Choroid plexus epithelial cell (primary cell): ENCODE measurements at regions not wholly inside any gene's neighbourhood (a gene's known extent, or its start where the extent isn't known, plus 50 kb on each side); places are given as distances from the start of the nearest gene placed in this dataset.

Experiments used
- DNase-seq: peaks from one replicate; pipeline ENCODE4 v3.0.0-alpha.2; 2010; ENCODE audit warnings: low read depth
- H3K4me3 ChIP-seq: 2 replicates; pipeline ENCODE4 v1.5.1; 2011; ENCODE audit warnings: low read depth, mild to moderate bottlenecking, control low read depth, low read length, moderate library complexity
- TF ChIP-seq, protein P1 (sequence below): conservative IDR thresholded peaks from 2 replicates; pipeline ENCODE4 v1.5.1; 2011; ENCODE audit warnings: low read depth, mild to moderate bottlenecking, control low read depth, inconsistent platforms, low read length, moderate library complexity

DNA sequence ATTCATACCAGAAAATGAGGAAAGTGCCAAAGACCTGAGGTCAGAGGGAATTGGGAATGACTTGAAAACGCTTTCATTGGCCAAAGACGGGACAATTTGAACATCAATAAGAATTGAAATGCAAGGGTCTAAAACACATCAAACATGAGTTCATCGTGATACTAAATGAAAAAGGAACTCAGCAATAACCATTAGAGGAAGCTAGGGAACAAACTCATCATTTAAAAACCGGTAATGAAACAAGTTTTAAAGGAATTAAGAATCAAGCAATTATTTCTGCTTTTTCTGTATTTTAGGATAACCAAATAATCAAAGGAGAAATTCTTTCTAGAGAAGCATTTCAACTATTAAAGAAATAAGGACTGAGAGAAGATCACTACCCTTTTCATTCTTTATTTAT, 303.1 kb downstream of the ARHGAP12 start:
- DNase-seq: no peak
- no peak overlapping the region for H3K4me3 ChIP-seq
- TF ChIP-seq, protein P1, sequence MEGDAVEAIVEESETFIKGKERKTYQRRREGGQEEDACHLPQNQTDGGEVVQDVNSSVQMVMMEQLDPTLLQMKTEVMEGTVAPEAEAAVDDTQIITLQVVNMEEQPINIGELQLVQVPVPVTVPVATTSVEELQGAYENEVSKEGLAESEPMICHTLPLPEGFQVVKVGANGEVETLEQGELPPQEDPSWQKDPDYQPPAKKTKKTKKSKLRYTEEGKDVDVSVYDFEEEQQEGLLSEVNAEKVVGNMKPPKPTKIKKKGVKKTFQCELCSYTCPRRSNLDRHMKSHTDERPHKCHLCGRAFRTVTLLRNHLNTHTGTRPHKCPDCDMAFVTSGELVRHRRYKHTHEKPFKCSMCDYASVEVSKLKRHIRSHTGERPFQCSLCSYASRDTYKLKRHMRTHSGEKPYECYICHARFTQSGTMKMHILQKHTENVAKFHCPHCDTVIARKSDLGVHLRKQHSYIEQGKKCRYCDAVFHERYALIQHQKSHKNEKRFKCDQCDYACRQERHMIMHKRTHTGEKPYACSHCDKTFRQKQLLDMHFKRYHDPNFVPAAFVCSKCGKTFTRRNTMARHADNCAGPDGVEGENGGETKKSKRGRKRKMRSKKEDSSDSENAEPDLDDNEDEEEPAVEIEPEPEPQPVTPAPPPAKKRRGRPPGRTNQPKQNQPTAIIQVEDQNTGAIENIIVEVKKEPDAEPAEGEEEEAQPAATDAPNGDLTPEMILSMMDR: no peak

DNA sequence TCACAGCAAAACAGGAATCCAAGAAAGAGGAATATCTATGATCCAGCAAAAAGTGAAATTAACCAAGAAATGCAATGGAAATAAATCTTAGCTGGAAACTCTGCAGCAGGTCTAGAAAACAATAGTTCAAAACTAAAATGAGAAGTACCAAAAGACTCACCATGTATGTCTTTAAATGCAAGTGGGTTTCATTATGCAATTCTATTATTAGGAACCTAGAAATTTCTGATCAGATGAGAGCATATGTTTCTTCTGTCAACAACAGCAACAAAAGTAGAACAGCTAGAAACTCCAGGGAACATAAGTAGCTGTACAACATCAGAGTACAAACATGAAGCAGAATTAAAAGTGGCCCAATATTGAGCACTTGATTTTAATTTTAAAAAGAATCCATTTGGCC, 304.0 kb downstream of the ARHGAP12 start:
- no peak overlapping the region for H3K4me3 ChIP-seq
- TF ChIP-seq, protein P1: no peak
- DNase-seq: no peak

DNA sequence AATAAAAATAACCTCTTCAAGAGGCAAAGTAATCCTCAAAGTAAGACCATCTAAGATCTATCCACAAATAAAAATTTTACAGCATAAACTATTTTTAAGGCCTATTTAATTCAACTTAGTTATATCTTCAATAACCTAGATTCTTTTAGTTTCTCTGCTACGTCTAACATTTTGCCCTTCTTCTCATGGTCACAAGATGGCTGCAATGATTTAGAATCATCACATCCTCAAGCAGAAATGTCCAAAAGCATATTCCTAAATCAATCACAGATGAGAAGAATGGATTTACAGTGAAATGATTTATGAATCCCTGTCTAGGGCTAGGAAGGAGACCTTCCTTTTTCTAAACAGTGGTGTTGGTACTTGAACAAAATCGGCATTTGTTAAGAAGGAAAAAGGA, 304.7 kb downstream of the ARHGAP12 start:
- DNase-seq: no peak
- TF ChIP-seq, protein P1: no peak

DNA sequence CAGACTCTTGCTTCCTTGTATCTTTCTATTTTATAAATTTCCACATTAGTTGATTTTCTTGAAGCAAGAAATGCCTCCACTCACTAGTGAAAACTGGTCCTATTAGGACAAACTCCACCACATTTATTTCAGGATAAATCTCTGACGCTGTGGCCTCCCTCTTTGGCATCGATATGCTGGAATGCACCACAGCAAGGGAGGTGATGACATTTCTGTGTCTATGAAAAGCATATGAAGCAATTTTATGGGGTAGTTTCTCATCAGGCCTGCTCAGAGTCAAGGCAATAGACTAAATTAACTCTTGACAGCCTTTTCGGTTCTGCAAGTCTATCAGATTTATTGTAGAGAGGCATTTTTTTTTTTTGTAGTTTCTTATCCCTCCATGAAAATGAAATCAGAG, 304.4 kb downstream of the ZEB1 start:
- TF ChIP-seq, protein P1: no peak
- H3K4me3 ChIP-seq: no peak overlapping the region
- DNase-seq: peak; percentile 60

More for the DNA sequence above, 304.7 kb downstream of the ARHGAP12 start:
- H3K4me3 ChIP-seq: no peak overlapping the region

DNA sequence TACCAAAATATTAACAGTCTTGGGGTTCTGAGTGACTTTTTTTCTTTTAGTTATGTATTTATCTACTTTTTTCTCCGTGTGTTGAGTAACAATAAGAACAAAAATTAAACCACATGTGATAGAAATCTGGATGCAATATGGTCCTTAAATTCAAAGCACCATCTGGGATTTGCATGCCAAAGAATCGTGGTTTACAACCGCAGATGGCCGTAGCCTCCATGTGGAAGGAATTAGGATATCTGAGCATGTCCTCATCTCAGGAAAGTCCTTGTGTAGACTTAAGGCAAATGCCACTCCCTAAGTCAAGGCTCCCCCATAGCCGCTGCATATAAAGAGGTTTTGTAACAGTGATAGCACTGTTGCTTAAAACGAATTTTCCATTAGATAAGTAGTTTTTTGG, 304.0 kb downstream of the ZEB1 start:
- DNase-seq: peak; percentile 60
- no peak overlapping the region for H3K4me3 ChIP-seq
- TF ChIP-seq, protein P1: peak; percentile 25

DNA sequence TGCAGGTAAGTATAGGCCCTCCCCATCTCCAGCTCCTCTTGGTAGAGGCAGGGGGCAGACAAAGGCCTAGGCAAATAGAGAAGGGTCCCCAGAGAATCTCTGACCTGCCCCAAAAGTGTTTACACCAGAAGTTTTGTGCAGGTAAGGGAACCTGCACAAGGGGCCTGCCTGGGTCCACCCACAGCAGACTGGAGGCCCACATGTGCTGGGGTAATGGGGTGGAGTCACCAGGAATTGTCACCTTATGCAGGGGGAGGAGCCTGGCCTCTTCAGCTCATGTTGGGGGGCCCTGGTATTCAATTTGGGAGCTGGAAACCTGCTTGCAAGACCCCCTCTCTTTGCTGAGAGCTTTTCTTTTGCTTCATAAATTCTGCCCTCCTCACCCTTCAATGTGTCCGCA, 302.7 kb downstream of the ZEB1 start:
- no peak overlapping the region for H3K4me3 ChIP-seq
- TF ChIP-seq, protein P1: no peak
- no peak for DNase-seq

DNA sequence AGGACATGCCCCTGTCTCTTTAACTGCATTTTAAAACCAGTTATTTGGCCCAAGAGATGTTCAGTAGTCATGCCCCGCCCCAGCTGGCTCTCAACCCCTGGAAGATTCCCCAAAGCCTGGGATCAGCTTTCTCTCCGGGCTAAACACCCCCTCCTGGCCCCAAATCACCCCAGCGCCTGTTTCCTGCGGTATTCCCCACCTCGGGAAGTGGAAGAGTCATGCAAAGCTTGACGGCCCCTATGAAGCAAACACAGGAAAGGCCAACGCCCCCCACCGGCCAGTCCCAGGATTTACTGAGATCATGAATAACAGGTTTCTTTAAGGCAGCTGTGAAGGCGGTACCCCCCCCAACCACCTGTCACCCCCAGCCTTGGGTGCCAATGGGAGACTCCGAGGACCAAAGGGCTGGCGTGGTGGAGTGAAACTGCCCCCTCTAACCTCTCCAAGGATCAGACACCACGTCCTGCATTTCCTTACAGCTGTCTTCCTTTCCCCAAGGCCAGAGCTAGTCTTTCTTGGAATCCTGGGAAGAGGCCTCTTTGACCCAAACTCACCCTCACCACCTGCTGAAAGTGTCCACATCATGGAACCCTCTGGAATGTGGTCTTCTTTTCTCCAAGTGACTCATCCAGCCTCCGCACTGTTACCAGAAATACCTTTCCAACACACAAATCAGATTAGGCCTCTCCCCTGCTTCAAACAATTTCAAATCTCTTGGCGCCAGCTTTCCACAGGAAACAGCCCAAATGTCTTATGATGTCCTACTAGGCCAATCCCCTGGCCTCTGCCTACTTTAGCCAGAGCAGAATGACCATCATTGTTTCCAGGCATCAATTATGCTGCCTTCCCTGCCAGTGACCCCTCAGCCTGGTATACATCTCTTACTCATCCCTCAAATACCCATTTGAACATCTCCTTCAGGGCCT, 301.5 kb downstream of the ZEB1 start:
- TF ChIP-seq, protein P1: peak; percentile 38
- H3K4me3 ChIP-seq: no peak overlapping the region
- peak; percentile 68 for DNase-seq
